GM12873 (cell line): ENCODE measurements at regions not wholly inside any gene's neighbourhood (a gene's known extent, or its start where the extent isn't known, plus 50 kb on each side); places are given as distances from the start of the nearest gene placed in this dataset.

Experiments
- CTCF ChIP-seq: IDR thresholded peaks from 2 replicates; pipeline ENCODE4 v1.5.1; 2012; ENCODE audit warnings: low read depth, mild to moderate bottlenecking, moderate library complexity, low read length, control low read depth; ENCODE audit not compliant: insufficient read depth; ENCODE audit errors: missing control alignments

GRCh38 chr9:99572567-99572966, 249.1 kb upstream of the NR4A3 start:
- TF ChIP-seq CTCF, result no peak

DNA sequence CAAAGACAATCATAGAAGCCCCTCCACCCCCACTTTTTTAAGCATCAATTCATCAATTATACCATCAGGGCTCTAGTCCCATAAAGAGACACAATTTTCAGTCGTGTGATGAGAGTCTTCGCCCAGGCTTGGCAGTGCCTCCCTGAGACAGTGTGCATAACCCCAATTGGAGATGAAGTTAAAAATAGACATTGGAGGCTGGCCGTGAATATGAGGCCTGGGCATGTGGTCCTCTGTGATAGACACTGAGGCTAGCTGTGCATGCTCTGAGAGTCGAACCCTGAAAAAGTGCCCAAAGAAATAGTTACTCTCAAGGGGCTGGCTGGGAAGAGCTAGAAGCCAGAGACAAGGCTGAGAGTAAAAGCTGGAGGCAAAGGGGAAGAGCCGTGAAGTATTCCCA, 248.6 kb upstream of the NR4A3 start:
- TF ChIP-seq CTCF, result no peak

GRCh38 chr9:99573886-99574285, 247.8 kb upstream of the NR4A3 start:
- TF ChIP-seq CTCF, result no peak

- TF ChIP-seq CTCF, result no peak
These were observed 245.7 kb upstream of the NR4A3 start for GRCh38 chr9:99576002-99576401.

GRCh38 chr9:99576876-99577275, 244.8 kb upstream of the NR4A3 start:
- TF ChIP-seq CTCF, result no peak

- no peak for TF ChIP-seq CTCF
These were observed 244.3 kb upstream of the NR4A3 start for GRCh38 chr9:99577351-99577750.

GRCh38 chr9:99578666-99579065, 243.0 kb upstream of the NR4A3 start:
- no peak for TF ChIP-seq CTCF
